ENCODE measurements at regions not wholly inside any gene's neighbourhood (a gene's known extent, or its start where the extent isn't known, plus 50 kb on each side); places are given as distances from the start of the nearest gene placed in this dataset.

DNA sequence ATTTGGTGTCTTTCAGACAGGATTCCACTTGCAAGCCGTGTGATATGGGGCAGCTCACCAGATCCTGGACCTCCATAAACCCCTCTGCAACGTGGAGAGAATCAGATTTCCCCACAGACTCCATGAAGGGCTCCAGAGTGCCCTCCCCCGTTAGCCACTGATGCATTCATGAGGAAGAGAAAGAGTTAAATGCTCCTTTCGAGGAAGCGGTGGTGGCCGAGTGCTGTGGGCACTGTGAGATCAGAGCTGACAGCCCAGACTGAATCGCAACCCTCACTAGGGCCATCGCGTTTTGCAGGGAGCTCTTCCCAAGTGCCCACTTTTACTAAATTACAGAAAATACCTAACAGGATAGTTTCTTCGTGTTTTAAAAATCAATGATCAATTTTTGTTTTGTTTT is 226.3 kb upstream of the ZNF32 start:
- DNase-seq (ENCODE audit: low read depth): no peak
- TF ChIP-seq, protein P1, sequence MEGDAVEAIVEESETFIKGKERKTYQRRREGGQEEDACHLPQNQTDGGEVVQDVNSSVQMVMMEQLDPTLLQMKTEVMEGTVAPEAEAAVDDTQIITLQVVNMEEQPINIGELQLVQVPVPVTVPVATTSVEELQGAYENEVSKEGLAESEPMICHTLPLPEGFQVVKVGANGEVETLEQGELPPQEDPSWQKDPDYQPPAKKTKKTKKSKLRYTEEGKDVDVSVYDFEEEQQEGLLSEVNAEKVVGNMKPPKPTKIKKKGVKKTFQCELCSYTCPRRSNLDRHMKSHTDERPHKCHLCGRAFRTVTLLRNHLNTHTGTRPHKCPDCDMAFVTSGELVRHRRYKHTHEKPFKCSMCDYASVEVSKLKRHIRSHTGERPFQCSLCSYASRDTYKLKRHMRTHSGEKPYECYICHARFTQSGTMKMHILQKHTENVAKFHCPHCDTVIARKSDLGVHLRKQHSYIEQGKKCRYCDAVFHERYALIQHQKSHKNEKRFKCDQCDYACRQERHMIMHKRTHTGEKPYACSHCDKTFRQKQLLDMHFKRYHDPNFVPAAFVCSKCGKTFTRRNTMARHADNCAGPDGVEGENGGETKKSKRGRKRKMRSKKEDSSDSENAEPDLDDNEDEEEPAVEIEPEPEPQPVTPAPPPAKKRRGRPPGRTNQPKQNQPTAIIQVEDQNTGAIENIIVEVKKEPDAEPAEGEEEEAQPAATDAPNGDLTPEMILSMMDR (IDR thresholded peaks at IDR 0.05; ENCODE audit: low read length, missing control alignments): no peak
- H3K4me3 ChIP-seq (replicated peaks; ENCODE audit: low read depth, low read length): no peak overlapping the region

DNA sequence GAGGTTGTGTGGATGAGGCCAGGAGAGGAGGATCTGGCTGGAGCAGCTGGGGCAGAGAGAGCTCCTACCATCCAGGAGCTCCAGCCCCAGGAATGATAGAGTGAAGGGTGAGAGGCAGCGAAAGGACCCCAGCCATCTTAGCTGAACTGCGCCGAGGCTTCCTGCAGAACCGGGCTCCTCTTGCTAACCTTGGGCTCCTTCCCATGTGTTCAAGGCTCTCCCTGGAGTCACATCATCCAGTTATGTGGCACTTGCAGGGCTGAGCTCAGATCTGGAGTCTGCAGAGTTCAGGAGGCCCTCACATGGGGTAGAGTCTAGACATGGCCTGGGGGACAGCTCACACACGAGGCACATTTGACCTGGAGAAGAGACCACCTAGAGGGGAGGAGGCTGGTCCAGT is 225.0 kb upstream of the ZNF32 start:
- H3K4me3 ChIP-seq (replicated peaks; ENCODE audit: low read depth, low read length): no peak overlapping the region
- no peak for DNase-seq (ENCODE audit: low read depth)
- TF ChIP-seq, protein P1 (IDR thresholded peaks at IDR 0.05; ENCODE audit: low read length, missing control alignments): no peak

DNA sequence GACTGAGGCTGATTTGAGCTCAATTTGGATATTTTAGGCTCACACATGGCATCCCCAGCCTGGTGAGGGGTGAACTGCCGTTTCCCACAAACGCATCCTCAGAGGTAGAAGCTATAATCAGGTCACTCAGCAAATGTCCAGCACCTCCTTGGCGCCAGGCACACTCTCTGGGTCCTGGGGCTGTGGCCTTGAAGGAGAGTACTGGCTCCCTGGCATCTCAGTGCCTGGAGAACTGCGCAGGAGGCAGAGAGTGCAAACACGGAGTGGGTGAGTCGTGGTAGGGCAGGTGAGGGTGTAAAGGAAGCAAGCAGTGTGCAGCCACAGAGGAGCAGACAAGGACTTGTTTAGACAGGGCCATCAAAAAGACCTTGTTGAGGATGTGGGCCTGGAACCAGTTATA is 224.0 kb upstream of the ZNF32 start:
- TF ChIP-seq, protein P1 (IDR thresholded peaks at IDR 0.05; ENCODE audit: low read length, missing control alignments): no peak
- H3K4me3 ChIP-seq (replicated peaks; ENCODE audit: low read depth, low read length): no peak overlapping the region
- DNase-seq (ENCODE audit: low read depth): no peak

DNA sequence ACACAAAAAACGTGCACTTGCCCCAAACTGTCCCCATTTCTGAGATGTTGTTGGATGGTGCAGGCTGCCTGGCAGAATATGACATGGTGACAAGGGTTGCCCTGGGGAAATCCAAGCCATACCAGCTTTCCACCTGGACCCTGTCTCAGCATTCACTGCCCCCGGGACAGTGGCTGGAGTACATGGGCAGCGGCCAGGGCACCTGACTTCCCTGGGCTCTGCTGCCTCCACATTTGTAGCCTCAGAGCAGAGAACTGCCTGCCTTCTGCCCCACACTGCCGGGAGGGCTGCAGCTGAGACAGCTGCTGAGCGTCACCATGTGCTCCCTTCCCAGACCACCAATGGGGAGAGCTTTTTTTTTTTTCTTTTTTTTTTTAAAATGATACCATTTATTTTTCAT is 222.9 kb upstream of the ZNF32 start:
- H3K4me3 ChIP-seq (replicated peaks; ENCODE audit: low read depth, low read length): no peak overlapping the region
- no peak for DNase-seq (ENCODE audit: low read depth)
- TF ChIP-seq, protein P1 (IDR thresholded peaks at IDR 0.05; ENCODE audit: low read length, missing control alignments): no peak

DNA sequence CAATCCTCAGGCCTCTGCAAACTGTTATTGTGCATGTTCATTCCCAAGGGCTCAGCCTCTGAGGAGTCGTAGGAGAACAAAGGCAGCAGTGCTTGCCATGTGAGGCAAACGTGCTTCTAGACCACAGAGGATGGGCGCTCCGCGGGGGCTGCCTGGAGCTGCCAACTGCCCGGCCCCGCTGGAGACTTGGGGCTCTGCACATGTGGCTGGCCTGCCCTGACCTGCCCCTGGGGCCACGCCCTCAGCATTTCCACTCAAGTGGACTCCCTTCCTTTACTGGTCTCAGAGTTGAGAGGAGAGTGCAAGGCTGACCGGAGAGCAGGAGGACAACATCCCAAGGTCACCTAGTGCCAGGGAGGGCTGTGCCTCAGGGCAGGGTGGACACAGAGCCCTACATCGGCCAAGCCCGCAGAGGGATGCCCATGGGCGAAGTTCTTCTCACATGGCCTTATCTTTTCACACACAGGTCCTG is 222.3 kb upstream of the ZNF32 start:
- H3K4me3 ChIP-seq (replicated peaks; ENCODE audit: low read depth, low read length): no peak overlapping the region
- no peak for DNase-seq (ENCODE audit: low read depth)
- TF ChIP-seq, protein P1 (IDR thresholded peaks at IDR 0.05; ENCODE audit: low read length, missing control alignments): no peak

DNA sequence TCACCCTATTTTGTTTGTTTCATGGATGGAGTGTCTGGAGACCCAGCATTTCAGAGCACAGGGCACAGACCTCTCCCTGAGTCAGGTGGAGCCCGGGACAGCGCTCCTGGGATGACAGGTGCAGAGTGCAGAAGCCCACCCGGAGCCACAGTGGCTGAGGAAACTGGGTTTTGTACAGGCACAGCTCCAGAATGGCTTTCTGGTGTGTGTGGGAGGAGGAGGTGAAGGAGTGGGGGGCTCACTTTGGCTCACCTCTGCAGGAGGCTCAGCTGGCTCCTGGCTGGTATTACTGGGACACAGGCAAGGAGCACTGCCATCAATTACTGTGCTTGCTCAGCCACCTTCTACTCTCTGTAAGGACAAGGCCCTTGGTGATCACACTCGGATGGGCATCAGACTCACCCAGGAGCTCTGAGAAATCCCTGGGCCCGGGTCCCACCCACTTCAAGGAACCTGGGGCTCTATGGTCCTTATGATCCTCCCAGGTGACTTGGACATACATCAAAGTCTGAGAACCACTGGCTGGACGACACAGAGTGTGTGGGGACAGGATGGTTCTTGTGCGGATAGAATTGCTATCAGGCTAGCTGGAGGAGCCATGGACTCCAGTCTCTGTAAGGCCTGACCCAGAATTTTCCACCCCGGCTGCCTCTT is 221.1 kb upstream of the ZNF32 start:
- no peak overlapping the region for H3K4me3 ChIP-seq (replicated peaks; ENCODE audit: low read depth, low read length)
- DNase-seq (ENCODE audit: low read depth): no peak
- TF ChIP-seq, protein P1 (IDR thresholded peaks at IDR 0.05; ENCODE audit: low read length, missing control alignments): no peak

DNA sequence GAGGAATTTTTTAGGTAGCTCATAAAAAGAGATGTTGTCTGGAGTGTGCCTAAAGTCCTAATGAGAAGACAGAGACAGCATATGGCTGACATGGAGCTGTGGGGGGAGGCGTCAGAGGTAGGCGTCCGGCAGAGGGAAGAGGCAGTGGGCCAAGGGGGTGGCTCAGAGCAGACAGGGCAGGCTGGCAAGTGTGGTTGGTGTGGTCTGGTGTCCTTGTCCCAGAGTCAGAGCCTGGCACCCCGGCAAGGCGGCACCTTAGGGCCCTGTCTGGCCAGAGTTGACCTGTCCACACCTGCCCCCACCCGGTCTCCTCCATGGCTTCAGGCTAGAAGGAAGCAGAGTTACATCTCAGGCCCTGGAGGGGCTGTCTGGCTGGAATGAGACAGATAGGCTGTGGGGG is 220.3 kb upstream of the ZNF32 start:
- no peak overlapping the region for H3K4me3 ChIP-seq (replicated peaks; ENCODE audit: low read depth, low read length)
- DNase-seq (ENCODE audit: low read depth): no peak
- TF ChIP-seq, protein P1 (IDR thresholded peaks at IDR 0.05; ENCODE audit: low read length, missing control alignments): no peak

Data from fibroblast of pulmonary artery (primary cell).